Natural killer cell treated with Interleukin-12 subunit alpha and Interleukin-12 subunit beta and Interleukin-15 and Interleukin-18, amount 100 ng/mL, for 72 hours (primary cell): ENCODE measurements at regions not wholly inside any gene's neighbourhood (a gene's known extent, or its start where the extent isn't known, plus 50 kb on each side); places are given as distances from the start of the nearest gene placed in this dataset.
A peak's percentile ranks its signal among the peaks of the same experiment; 100 is the strongest.

Experiments
- ATAC-seq, 2 donors: fragments of 150-1000 bp; cut with Tn5 transposase in 1 of 2; sonication (Bioruptor Pico), chemical (Tn5 transposase) in 1 of 2; 2 replicates each; pipeline ENCODE4 v1.10.0; 2021
- DNase-seq: peaks from one replicate; pipeline ENCODE4 v3.0.0; 2022; ENCODE audit warnings: low spot score
- H3K27ac Mint-ChIP-seq, 2 donors: 1 replicate in 1 of 2; 2 replicates in 1 of 2; pipeline ENCODE4 v1.8.0; 2022; ENCODE audit warnings: mixed read lengths in 2 of 2, mild to moderate bottlenecking in 1 of 2, moderate library complexity in 1 of 2
- H3K27me3 Mint-ChIP-seq, 2 donors: 1 replicate in 1 of 2; 2 replicates in 1 of 2; pipeline ENCODE4 v1.8.0; 2022; ENCODE audit warnings: mixed read lengths in 2 of 2
- H3K36me3 Mint-ChIP-seq: one replicate; pipeline ENCODE4 v1.8.0; 2022; ENCODE audit warnings: mixed read lengths
- H3K4me1 Mint-ChIP-seq, 2 donors: 1 replicate in 1 of 2; 2 replicates in 1 of 2; pipeline ENCODE4 v1.8.0; 2022; ENCODE audit warnings: low read depth in 2 of 2, mixed read lengths in 2 of 2, mild to moderate bottlenecking in 1 of 2
- H3K4me3 Mint-ChIP-seq: one replicate; pipeline ENCODE4 v1.8.0; 2022; ENCODE audit warnings: mixed read lengths
- H3K9me3 Mint-ChIP-seq: 2 replicates; pipeline ENCODE4 v1.8.0; 2022; ENCODE audit warnings: mixed read lengths

GRCh38 chr1:181159451-181160140 is 71.1 kb downstream of the IER5 start:
- DNase-seq (no peak), ATAC-seq (peak; percentile 54 to 76)
- peaks cover 20 to 27% of the 10 kb centered on the region in 2 donors for H3K4me1 Mint-ChIP-seq
- H3K27me3 Mint-ChIP-seq = peaks cover 4 to 8% of the 10 kb centered on the region in 2 donors
- peak overlapping the region; percentile 45 to 56 for H3K27ac Mint-ChIP-seq
- peaks cover 7% of the 10 kb centered on the region for H3K9me3 Mint-ChIP-seq
- peak overlapping the region; percentile 37 for H3K4me3 Mint-ChIP-seq
- H3K36me3 Mint-ChIP-seq = peaks cover 17% of the 10 kb centered on the region

GRCh38 chr1:181160322-181160721 is 71.8 kb downstream of the IER5 start:
- DNase-seq (no peak), ATAC-seq (no peak)
- peak overlapping the region; percentile 37 for H3K4me3 Mint-ChIP-seq
- H3K36me3 Mint-ChIP-seq = peaks cover 17% of the 10 kb centered on the region
- peaks cover 7 to 8% of the 10 kb centered on the region in 2 donors for H3K27me3 Mint-ChIP-seq
- peak overlapping the region; percentile 45 to 56 for H3K27ac Mint-ChIP-seq
- H3K9me3 Mint-ChIP-seq = peaks cover 9% of the 10 kb centered on the region
- H3K4me1 Mint-ChIP-seq = peaks cover 20 to 27% of the 10 kb centered on the region in 2 donors

GRCh38 chr1:181160998-181161870 is 72.7 kb downstream of the IER5 start:
- Mint-ChIP-seq H3K27me3 (peaks cover 7 to 8% of the 10 kb centered on the region in 2 donors), H3K4me3 (no peak overlapping the region), H3K4me1 (peaks cover 20 to 27% of the 10 kb centered on the region in 2 donors), H3K36me3 (peaks cover 17% of the 10 kb centered on the region), H3K9me3 (peaks cover 9% of the 10 kb centered on the region), H3K27ac (peak overlapping the region; percentile 24 to 63)
- ATAC-seq (peak; percentile 58 to 82), DNase-seq (no peak)

- DNase-seq = no peak
- peaks cover 25 to 30% of the 10 kb centered on the region in 2 donors for H3K4me1 Mint-ChIP-seq
- no peak for ATAC-seq
- H3K9me3 Mint-ChIP-seq = peaks cover 9% of the 10 kb centered on the region
- no peak overlapping the region for H3K4me3 Mint-ChIP-seq
- no peak overlapping the region for H3K27ac Mint-ChIP-seq
- H3K27me3 Mint-ChIP-seq = peaks cover 0 to 2% of the 10 kb centered on the region in 2 donors
- H3K36me3 Mint-ChIP-seq = peaks cover 17% of the 10 kb centered on the region
Observed at GRCh38 chr1:181163662-181164061, 75.2 kb downstream of the IER5 start.

- H3K36me3 Mint-ChIP-seq = peaks cover 17% of the 10 kb centered on the region
- peaks cover 0 to 2% of the 10 kb centered on the region in 2 donors for H3K27me3 Mint-ChIP-seq
- ATAC-seq = peak; percentile 91
- DNase-seq = peak; percentile 80
- peaks cover 9% of the 10 kb centered on the region for H3K9me3 Mint-ChIP-seq
- no peak overlapping the region for H3K27ac Mint-ChIP-seq
- no peak overlapping the region for H3K4me3 Mint-ChIP-seq
- H3K4me1 Mint-ChIP-seq = peaks cover 5 to 6% of the 10 kb centered on the region in 2 donors
Observed at GRCh38 chr1:181166377-181167196, 78.1 kb downstream of the IER5 start.

- DNase-seq = no peak
- peaks cover 0 to 2% of the 10 kb centered on the region in 2 donors for H3K27me3 Mint-ChIP-seq
- H3K9me3 Mint-ChIP-seq = peaks cover 3% of the 10 kb centered on the region
- no peak for ATAC-seq
- peaks cover under 1% of the 10 kb centered on the region for H3K36me3 Mint-ChIP-seq
- H3K4me3 Mint-ChIP-seq = no peak overlapping the region
- peaks cover 8 to 12% of the 10 kb centered on the region in 2 donors for H3K4me1 Mint-ChIP-seq
- H3K27ac Mint-ChIP-seq = no peak overlapping the region
Observed at GRCh38 chr1:181169281-181169865, 80.9 kb downstream of the IER5 start.

- DNase-seq (no peak), ATAC-seq (no peak)
- no peaks in the 10 kb centered on the region for H3K9me3 Mint-ChIP-seq
- no peaks in the 10 kb centered on the region for H3K27me3 Mint-ChIP-seq
- H3K4me3 Mint-ChIP-seq = no peak overlapping the region
- no peaks in the 10 kb centered on the region for H3K36me3 Mint-ChIP-seq
- peaks cover 8 to 15% of the 10 kb centered on the region in 2 donors for H3K4me1 Mint-ChIP-seq
- peak overlapping the region in 1 of 2 donors; percentile 31 for H3K27ac Mint-ChIP-seq
Observed at GRCh38 chr1:181170194-181170593, 81.7 kb downstream of the IER5 start.

- Mint-ChIP-seq H3K4me1 (peaks cover 3 to 12% of the 10 kb centered on the region in 2 donors), H3K27me3 (peaks cover 2 to 14% of the 10 kb centered on the region in 2 donors), H3K27ac (no peak overlapping the region), H3K36me3 (no peaks in the 10 kb centered on the region), H3K4me3 (no peak overlapping the region), H3K9me3 (no peaks in the 10 kb centered on the region)
- DNase-seq (no peak), ATAC-seq (no peak)
Observed at GRCh38 chr1:181172082-181172481, 83.6 kb downstream of the IER5 start.

- no peak for DNase-seq
- peaks cover 3 to 12% of the 10 kb centered on the region in 2 donors for H3K4me1 Mint-ChIP-seq
- no peak overlapping the region for H3K27ac Mint-ChIP-seq
- H3K4me3 Mint-ChIP-seq = no peak overlapping the region
- H3K9me3 Mint-ChIP-seq = no peaks in the 10 kb centered on the region
- peaks cover 5 to 23% of the 10 kb centered on the region in 2 donors for H3K27me3 Mint-ChIP-seq
- peak in 1 of 2 donors; percentile 28 for ATAC-seq
- H3K36me3 Mint-ChIP-seq = no peaks in the 10 kb centered on the region
Observed at GRCh38 chr1:181173761-181174447, 85.4 kb downstream of the IER5 start.

- peaks cover 3 to 12% of the 10 kb centered on the region in 2 donors for H3K4me1 Mint-ChIP-seq
- H3K36me3 Mint-ChIP-seq = no peaks in the 10 kb centered on the region
- H3K27ac Mint-ChIP-seq = no peak overlapping the region
- ATAC-seq (no peak), DNase-seq (no peak)
- no peaks in the 10 kb centered on the region for H3K9me3 Mint-ChIP-seq
- peaks cover 8 to 27% of the 10 kb centered on the region in 2 donors for H3K27me3 Mint-ChIP-seq
- H3K4me3 Mint-ChIP-seq = no peak overlapping the region
Observed at GRCh38 chr1:181174861-181175260, 86.4 kb downstream of the IER5 start.

- H3K4me3 Mint-ChIP-seq = no peak overlapping the region
- H3K4me1 Mint-ChIP-seq = peaks cover 3 to 12% of the 10 kb centered on the region in 2 donors
- no peaks in the 10 kb centered on the region for H3K9me3 Mint-ChIP-seq
- H3K27me3 Mint-ChIP-seq = peaks cover 12 to 30% of the 10 kb centered on the region in 2 donors
- DNase-seq = no peak
- no peaks in the 10 kb centered on the region for H3K36me3 Mint-ChIP-seq
- ATAC-seq = no peak
- no peak overlapping the region for H3K27ac Mint-ChIP-seq
Observed at GRCh38 chr1:181175356-181175910, 86.9 kb downstream of the IER5 start.

- Mint-ChIP-seq H3K4me1 (peaks cover 3 to 12% of the 10 kb centered on the region in 2 donors), H3K27ac (no peak overlapping the region), H3K36me3 (no peaks in the 10 kb centered on the region), H3K27me3 (peaks cover 12 to 30% of the 10 kb centered on the region in 2 donors), H3K9me3 (no peaks in the 10 kb centered on the region), H3K4me3 (no peak overlapping the region)
- DNase-seq (no peak), ATAC-seq (no peak)
Observed at GRCh38 chr1:181175955-181176354, 87.5 kb downstream of the IER5 start.
